Epithelial cell of proximal tubule (primary cell): ENCODE measurements at regions not wholly inside any gene's neighbourhood (a gene's known extent, or its start where the extent isn't known, plus 50 kb on each side); places are given as distances from the start of the nearest gene placed in this dataset.

ENCODE experiments used
- DNase-seq: peaks from one replicate; pipeline ENCODE4 v3.0.0-alpha.2; 2011; ENCODE audit warnings: low read depth
- H3K4me3 ChIP-seq: 2 replicates; pipeline ENCODE4 v1.5.1; 2011; ENCODE audit warnings: low read depth, mild to moderate bottlenecking, low read length
- TF ChIP-seq, protein P1 (sequence below): conservative IDR thresholded peaks from 2 replicates; pipeline ENCODE4 v1.5.1; 2012; ENCODE audit warnings: low read depth, mild to moderate bottlenecking, low read length

DNA sequence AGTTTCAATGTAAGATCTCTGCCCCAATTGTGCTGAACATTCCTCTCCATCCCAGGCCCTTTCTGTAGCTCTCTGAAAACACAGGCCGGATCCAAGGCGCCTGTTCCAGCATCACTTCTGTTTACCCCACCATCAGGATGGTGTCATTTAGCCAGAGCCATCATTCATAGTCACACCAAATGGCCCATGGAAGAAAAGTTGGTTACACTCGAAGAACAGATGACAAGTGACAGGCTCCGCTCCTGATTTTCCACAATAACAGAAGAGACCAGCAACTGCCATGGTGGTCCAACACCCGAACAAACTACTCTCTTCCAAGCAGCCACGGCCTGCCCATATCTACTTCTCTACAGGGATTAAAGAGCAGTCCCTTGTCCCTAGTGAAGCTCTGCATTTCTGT lies 59.9 kb upstream of the PROX1 start:
- no peak overlapping the region for H3K4me3 ChIP-seq
- TF ChIP-seq, protein P1, sequence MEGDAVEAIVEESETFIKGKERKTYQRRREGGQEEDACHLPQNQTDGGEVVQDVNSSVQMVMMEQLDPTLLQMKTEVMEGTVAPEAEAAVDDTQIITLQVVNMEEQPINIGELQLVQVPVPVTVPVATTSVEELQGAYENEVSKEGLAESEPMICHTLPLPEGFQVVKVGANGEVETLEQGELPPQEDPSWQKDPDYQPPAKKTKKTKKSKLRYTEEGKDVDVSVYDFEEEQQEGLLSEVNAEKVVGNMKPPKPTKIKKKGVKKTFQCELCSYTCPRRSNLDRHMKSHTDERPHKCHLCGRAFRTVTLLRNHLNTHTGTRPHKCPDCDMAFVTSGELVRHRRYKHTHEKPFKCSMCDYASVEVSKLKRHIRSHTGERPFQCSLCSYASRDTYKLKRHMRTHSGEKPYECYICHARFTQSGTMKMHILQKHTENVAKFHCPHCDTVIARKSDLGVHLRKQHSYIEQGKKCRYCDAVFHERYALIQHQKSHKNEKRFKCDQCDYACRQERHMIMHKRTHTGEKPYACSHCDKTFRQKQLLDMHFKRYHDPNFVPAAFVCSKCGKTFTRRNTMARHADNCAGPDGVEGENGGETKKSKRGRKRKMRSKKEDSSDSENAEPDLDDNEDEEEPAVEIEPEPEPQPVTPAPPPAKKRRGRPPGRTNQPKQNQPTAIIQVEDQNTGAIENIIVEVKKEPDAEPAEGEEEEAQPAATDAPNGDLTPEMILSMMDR, result no peak
- no peak for DNase-seq

DNA sequence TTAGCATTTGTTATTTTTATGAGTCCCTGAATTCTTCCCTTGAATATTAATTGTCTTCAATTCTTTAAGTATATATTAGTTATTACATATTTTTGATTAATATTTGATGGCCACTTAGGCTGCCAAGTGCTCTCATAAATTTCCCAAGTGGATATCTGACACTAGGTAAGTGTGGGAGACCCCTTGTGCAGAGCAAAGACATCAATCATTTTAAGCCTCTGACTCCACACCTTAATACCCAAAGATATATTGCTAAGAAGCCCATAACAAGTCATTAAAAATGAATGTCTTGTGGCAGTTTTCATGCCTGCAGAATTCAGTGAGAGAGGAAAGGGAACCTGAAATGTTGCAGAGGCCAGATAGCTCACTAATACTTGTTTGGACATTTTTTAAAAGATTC lies 58.4 kb upstream of the PROX1 start:
- TF ChIP-seq, protein P1, result no peak
- H3K4me3 ChIP-seq, result no peak overlapping the region
- no peak for DNase-seq

DNA sequence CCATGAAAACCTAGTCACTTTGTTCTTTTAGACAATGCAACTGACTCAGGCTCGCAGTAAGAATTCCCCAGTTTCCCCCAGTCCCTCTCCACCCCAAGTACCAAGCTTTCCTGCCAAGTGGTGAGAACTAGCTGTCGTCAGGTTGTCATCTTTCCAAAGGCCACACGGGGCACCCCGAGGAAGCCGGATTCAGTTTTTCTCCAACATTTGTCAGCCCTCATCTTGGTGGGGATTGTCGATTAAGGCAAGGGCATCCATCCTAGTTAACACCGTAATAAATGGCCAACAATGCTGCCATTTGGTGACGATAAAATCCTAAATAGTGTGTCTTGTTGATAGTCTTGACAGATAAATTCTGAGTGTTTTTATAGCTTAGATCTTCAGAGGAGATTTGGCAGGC lies 55.9 kb upstream of the PROX1 start:
- TF ChIP-seq, protein P1, result peak; percentile 13
- no peak for DNase-seq
- H3K4me3 ChIP-seq, result no peak overlapping the region

DNA sequence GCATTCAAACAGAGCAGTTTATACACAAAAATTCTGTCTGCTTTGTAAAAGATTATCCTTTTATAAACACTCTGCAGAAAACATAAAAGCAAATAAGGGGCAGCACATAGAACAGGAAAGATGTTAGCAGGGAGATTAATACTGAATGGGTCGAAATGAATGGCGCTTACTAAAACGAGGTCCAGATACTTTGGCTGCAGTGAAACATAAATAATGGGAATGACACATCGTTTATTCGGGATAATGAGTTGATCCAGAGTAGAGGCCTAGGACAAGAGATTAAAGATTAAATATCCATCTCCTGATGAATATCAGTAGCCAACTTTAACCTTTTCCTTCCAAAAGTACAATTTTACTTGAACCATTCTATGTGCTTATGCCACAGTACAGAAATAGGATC lies 54.4 kb upstream of the PROX1 start:
- DNase-seq, result no peak

DNA sequence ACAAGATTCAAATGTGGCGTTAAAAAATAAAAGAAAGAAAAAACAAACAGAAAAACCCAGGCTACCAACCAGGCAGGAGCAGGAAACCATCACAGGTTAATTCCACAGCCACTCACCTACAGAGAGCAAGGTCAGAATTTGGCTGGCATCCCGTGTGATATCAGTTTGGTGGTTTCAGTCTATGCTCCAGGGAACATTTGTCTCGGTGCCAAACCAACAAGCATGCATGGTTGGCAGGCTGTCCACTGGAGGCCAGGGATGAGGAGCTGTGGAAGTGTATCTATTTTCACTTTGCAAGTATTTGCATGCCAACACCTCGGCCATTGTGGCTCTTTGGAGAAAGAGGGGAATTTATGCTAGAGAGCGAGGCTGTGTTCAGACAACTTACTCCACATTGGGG lies 53.1 kb upstream of the PROX1 start:
- H3K4me3 ChIP-seq, result no peak overlapping the region
- TF ChIP-seq, protein P1, result no peak
- peak; percentile 73 for DNase-seq

More for the DNA sequence above, 54.4 kb upstream of the PROX1 start:
- TF ChIP-seq, protein P1, result no peak
- H3K4me3 ChIP-seq, result no peak overlapping the region

DNA sequence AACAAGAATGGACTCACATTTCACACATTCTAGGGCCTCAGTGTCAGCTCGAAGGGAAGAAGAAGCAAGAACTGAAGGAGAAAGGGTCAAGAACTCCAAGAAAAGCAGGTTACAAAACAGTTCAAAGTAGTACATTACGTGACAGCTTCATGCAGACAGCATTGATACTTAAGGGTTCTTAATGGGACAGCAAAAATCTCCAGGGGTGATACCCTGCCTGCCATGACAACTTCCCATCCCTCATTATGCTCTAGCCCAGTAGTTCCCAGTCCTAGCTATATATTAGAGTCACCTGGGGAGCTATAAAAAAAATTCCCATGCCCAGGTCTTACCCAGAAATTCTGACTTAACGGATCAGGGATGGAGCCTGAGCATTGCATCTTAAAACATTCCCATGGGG lies 51.2 kb upstream of the PROX1 start:
- TF ChIP-seq, protein P1, result no peak
- H3K4me3 ChIP-seq, result no peak overlapping the region
- DNase-seq, result no peak
